ENCODE measurements at regions not wholly inside any gene's neighbourhood (a gene's known extent, or its start where the extent isn't known, plus 50 kb on each side); places are given as distances from the start of the nearest gene placed in this dataset.

DNA sequence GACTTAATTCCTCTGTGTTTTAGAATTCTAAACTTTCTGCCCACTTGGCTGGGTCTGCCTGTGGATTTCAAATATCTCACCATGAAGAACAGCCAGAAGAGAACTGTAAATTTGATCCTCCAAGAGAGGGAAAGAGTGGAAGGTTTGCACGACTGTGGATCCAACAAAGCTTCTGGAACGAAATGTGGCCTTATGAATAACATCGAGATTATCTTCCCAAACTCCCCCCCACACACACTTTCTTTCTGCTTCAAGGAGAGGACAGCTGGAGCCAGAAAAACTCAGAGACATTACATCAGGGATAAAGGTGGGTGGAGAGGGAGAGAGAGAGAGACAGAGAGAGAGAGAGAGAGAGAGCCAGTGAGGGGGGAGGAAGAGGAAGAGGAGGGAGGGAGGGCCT, 570.1 kb upstream of the MGMT start:
- H3K36me3 Mint-ChIP-seq, result no peaks in the 10 kb centered on the region
- H3K27ac Mint-ChIP-seq, result no peak overlapping the region
- CTCF ChIA-PET, result interaction anchor here (0.6 kb wide), 1 partner anchor 304 kb away, joined by 4 read pairs; no protein-coding TSS in a partner anchor
- H3K9me3 Mint-ChIP-seq, result no peaks in the 10 kb centered on the region
- no peak for DNase-seq
- H3K4me3 Mint-ChIP-seq, result no peak overlapping the region
- peaks cover 3% of the 10 kb centered on the region for H3K27me3 Mint-ChIP-seq
- H3K4me1 Mint-ChIP-seq, result peaks cover 4% of the 10 kb centered on the region

DNA sequence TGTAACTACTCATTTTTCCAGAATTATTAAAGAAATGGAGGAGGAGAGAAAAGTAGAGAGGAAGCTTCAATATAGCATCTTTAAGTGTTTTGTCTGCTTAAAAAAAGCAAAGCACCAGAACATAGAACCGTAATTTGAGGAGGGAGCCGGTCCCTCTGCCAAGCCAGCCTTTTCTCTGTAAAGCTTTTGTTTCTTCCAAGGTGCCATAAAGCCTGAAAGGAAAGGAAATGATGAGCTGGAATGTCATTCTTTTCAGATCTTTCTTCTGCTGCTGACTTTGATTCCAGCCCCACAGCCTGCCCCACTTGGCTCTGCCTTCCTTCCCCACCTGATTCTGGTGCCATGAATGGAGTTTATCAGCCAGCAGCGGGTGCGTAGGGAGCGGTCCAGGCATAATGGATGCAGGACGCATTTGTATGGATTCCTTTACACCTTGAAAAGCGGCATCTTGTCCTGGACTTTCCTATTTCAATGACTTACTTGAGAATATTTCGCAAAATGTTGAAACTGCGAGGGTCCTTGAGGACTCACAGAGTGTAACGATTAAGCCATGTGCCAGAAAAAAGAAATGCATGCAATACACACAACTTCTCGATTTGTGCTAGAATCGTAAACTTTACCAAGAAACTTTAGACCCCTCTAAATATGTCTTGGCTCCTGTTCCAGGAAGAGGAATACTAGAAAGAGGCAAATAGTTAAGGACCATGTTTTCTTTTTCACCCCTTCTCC, 569.5 kb upstream of the MGMT start:
- H3K27ac Mint-ChIP-seq, result no peak overlapping the region
- H3K4me3 Mint-ChIP-seq, result no peak overlapping the region
- peaks cover 3% of the 10 kb centered on the region for H3K27me3 Mint-ChIP-seq
- peaks cover 10% of the 10 kb centered on the region for H3K4me1 Mint-ChIP-seq
- H3K9me3 Mint-ChIP-seq, result no peaks in the 10 kb centered on the region
- CTCF ChIA-PET, result no interaction called here
- no peak for DNase-seq
- no peaks in the 10 kb centered on the region for H3K36me3 Mint-ChIP-seq

DNA sequence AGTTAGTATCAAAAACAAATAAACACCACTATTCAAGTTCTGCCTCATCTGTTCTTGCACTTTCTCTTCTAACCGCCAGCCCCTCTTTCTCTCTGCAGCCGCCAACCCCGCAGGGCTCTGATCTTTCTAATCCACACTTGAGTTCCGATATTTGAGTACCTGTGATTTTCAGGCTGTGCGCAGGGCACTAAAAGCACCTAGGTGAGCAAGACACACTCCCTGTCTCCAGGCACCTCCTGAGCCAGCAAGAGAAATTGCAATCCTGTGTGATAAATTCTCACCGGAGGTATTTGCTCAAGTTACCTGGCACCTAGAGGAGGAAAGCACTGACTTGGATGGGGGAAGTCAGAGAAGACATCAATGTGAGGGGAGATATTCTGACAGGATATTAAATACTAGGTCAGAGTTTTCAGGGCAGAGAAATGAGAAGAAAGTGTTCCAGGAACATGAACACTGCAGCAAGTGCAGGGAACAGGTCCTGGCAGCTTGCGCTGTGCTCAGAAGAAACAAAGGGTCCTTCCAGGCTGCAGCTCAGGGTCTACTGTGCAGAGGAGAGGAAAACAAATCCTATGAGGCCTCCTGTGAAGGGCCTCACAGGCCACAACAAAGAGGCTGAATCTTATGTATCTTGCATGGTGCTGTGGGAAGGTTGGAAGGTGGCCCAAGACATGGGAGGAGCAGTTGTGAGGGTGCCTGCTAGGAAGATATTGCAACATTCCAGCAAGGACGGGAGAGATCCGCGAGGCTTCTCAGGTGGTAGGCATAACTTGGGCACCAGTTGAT, 568.7 kb upstream of the MGMT start:
- peaks cover 3% of the 10 kb centered on the region for H3K27me3 Mint-ChIP-seq
- H3K4me1 Mint-ChIP-seq, result peaks cover 13% of the 10 kb centered on the region
- no peaks in the 10 kb centered on the region for H3K9me3 Mint-ChIP-seq
- H3K27ac Mint-ChIP-seq, result no peak overlapping the region
- H3K4me3 Mint-ChIP-seq, result no peak overlapping the region
- no peaks in the 10 kb centered on the region for H3K36me3 Mint-ChIP-seq
- CTCF ChIA-PET, result no interaction called here
- no peak for DNase-seq

DNA sequence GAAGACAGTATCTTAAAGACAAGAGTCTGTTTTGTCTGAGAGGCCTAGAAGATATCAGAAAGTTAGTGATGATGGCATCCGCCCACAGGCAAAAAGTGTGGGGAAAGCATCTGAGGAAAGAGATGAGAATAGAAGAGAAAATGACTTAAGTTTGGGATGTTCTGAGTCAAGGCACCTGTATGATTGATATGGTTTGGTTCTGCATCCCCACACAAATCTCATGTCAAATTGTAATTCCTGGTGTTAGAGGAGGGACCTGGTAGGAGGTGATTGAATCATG, 568.2 kb upstream of the MGMT start:
- H3K4me1 Mint-ChIP-seq, result peaks cover 13% of the 10 kb centered on the region
- no peak overlapping the region for H3K27ac Mint-ChIP-seq
- no peaks in the 10 kb centered on the region for H3K36me3 Mint-ChIP-seq
- H3K27me3 Mint-ChIP-seq, result peaks cover 3% of the 10 kb centered on the region
- no peak overlapping the region for H3K4me3 Mint-ChIP-seq
- CTCF ChIA-PET, result no interaction called here
- no peaks in the 10 kb centered on the region for H3K9me3 Mint-ChIP-seq
- DNase-seq, result no peak

DNA sequence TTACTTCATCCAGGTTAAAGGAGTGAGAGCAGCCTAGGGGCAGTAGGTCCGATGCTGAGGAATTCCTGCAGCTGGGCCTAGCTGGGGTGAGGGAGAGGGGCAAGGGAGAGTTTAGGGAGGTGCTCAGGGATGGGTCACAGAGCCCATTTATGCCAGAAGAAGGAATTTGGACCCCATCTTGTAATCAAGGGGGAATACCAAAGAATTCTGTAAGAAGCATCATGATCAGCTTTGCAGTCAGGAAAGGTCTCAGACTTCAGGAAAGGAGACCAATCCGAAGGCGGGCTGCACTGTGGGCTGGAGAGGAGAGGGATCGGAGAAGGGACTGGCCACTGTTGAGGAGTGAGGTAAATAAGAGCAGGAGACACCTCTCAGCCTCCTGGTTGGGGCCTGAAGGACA, 566.6 kb upstream of the MGMT start:
- CTCF ChIA-PET, result no interaction called here
- H3K4me3 Mint-ChIP-seq, result no peak overlapping the region

DNA sequence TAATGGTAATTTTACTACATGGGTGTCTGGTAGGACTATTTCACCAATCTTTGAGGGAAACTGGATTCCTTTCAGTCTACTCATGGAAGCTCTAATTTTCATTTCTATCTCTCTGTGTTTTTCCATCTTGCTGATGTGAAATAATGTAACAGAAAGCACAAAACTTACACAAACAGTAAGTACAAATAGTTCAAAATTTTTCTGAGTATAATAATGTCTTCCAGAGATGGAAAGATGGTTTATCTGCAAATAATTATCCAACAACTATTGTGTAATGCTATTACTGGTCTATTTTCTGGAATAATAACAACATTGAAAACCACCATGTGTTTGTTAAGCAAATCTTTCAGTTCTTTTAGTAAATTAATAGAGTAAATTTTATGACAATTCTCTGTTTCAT, 565.8 kb upstream of the MGMT start:
- H3K9me3 Mint-ChIP-seq, result no peaks in the 10 kb centered on the region
- H3K27me3 Mint-ChIP-seq, result peaks cover 3% of the 10 kb centered on the region
- H3K4me1 Mint-ChIP-seq, result peaks cover 13% of the 10 kb centered on the region
- CTCF ChIA-PET, result no interaction called here
- no peak overlapping the region for H3K4me3 Mint-ChIP-seq
- H3K27ac Mint-ChIP-seq, result no peak overlapping the region
- DNase-seq, result no peak
- H3K36me3 Mint-ChIP-seq, result no peaks in the 10 kb centered on the region

More for the DNA sequence above, 566.6 kb upstream of the MGMT start:
- H3K27ac Mint-ChIP-seq, result no peak overlapping the region
- H3K27me3 Mint-ChIP-seq, result peaks cover 3% of the 10 kb centered on the region
- no peaks in the 10 kb centered on the region for H3K36me3 Mint-ChIP-seq
- no peaks in the 10 kb centered on the region for H3K9me3 Mint-ChIP-seq
- peaks cover 13% of the 10 kb centered on the region for H3K4me1 Mint-ChIP-seq
- DNase-seq, result no peak

DNA sequence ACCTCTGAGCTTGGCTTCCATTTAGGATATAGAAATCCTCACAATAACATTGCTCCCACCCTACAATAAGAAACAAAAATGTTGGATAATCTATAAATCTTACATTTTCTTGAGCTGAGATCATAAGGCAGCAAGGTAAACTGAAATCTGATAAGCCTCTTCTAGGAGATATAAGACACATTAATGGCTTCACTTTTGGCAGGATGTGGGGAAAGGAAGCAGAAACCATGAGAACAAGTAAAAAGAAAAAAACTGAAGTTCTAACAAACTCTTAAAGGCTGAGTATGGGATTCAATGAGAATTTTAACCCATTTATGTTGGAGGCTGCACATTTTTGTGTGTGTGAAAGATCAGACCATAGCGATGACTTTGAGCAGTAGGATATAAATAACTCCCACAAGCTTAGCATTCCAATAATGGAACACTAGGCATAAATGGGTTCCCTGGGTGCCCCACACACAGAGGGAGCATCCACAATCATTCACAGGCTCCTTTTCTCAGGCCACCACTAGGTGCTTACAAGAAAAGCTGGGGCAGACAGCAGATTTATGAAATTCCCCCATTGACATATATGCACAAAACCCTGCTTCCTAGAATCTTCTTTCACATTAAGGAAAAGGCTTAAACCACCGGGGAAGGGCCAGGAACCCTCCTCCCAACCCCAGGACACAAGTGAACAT, 564.9 kb upstream of the MGMT start:
- Mint-ChIP-seq H3K9me3 (no peaks in the 10 kb centered on the region), H3K27me3 (peaks cover 3% of the 10 kb centered on the region), H3K4me3 (no peak overlapping the region), H3K4me1 (peaks cover 13% of the 10 kb centered on the region), H3K36me3 (no peaks in the 10 kb centered on the region), H3K27ac (no peak overlapping the region)
- CTCF ChIA-PET, result no interaction called here
- DNase-seq, result no peak

DNA sequence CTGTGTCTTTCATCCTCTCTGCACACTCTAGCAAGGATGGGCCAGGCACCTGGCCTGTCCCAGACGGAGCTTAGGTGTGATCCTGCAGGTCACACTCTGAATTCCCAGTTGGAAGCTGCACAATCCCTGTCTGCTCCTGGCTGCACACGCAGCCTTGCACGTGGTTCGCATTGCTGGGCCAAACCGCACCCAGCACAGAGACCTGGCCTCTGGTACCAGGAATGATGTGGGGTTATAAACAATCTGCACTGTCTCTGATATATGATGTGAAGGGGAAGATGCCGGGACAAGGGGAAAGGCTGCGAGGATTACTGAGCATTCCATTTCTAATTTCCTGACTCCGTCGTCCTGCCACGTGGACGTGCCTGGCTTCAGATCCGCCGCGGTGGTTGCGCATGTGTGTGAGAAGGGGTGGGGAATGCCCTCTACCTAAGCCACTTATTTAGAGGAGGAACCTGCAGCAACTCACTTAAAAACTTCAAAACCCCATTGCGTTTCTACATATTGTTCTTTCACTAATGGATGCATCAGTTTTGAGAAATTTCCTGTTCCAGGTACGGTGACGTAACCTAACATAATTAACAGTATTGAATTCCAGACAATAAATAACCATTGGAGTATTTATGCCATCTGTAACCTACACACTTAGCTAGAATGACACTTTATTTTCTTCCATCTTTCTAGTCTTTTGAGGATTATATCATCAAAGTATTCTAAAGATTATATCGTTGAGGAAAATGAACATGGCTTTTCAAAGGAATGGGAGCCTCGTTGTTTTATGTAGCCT, 559.7 kb upstream of the MGMT start:
- no peak for DNase-seq
- no peaks in the 10 kb centered on the region for H3K27me3 Mint-ChIP-seq
- H3K36me3 Mint-ChIP-seq, result no peaks in the 10 kb centered on the region
- H3K27ac Mint-ChIP-seq, result no peak overlapping the region
- peaks cover 4% of the 10 kb centered on the region for H3K9me3 Mint-ChIP-seq
- CTCF ChIA-PET, result interaction anchor here (0.6 to 0.7 kb wide), 2 partner anchors 29 to 47 kb away, joined by 3 read pairs; no protein-coding TSS in a partner anchor
- no peak overlapping the region for H3K4me3 Mint-ChIP-seq
- H3K4me1 Mint-ChIP-seq, result peaks cover 19% of the 10 kb centered on the region

DNA sequence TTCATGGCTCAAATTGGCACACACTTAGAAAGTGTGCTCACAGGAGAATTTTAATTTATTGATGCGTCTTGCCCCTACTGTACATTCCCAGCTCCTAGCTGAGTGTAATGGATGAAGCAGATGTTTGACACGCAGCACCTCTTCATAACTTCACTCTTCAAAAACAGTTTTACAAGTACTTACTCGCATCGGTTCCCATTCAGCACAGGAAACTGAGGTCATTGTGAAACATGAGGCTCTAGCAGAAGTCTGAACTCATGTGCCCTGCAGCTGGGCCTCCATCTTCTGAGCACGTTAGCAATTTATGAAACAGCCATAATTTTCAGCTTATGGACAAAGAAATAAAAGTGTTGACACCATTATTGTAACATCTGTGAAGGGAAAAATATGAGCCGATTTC, 558.9 kb upstream of the MGMT start:
- peak overlapping the region; percentile 50 for H3K27ac Mint-ChIP-seq
- H3K4me3 Mint-ChIP-seq, result no peak overlapping the region
- no peak for DNase-seq
- no peaks in the 10 kb centered on the region for H3K36me3 Mint-ChIP-seq
- CTCF ChIA-PET, result interaction anchor here (0.7 kb wide), 1 partner anchor 28 kb away, joined by 3 read pairs; no protein-coding TSS in a partner anchor
- peaks cover 4% of the 10 kb centered on the region for H3K9me3 Mint-ChIP-seq
- H3K27me3 Mint-ChIP-seq, result no peaks in the 10 kb centered on the region
- peaks cover 21% of the 10 kb centered on the region for H3K4me1 Mint-ChIP-seq

DNA sequence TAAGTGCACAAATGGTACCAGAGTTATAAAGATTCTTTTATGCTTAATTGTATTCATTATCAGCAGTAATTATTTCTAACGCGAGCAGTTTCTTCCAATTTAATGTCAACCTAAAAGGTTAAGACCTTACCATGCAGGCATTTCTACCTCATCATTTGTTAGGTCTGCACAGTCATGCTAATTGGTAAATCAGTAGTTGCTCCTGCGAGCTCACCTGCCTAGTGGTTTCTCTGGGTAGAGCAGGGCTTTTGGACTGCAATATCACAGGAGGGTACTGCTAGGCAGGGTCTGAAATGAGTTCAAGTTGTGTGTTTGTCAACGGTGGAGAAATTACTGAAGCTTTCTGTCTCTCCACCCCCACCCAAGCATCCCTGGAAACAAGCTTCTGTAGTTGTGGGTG, 558.5 kb upstream of the MGMT start:
- peaks cover 25% of the 10 kb centered on the region for H3K4me1 Mint-ChIP-seq
- H3K36me3 Mint-ChIP-seq, result no peaks in the 10 kb centered on the region
- no peaks in the 10 kb centered on the region for H3K27me3 Mint-ChIP-seq
- DNase-seq, result no peak
- CTCF ChIA-PET, result no interaction called here
- peak overlapping the region; percentile 50 for H3K27ac Mint-ChIP-seq
- H3K4me3 Mint-ChIP-seq, result no peak overlapping the region
- peaks cover 4% of the 10 kb centered on the region for H3K9me3 Mint-ChIP-seq

DNA sequence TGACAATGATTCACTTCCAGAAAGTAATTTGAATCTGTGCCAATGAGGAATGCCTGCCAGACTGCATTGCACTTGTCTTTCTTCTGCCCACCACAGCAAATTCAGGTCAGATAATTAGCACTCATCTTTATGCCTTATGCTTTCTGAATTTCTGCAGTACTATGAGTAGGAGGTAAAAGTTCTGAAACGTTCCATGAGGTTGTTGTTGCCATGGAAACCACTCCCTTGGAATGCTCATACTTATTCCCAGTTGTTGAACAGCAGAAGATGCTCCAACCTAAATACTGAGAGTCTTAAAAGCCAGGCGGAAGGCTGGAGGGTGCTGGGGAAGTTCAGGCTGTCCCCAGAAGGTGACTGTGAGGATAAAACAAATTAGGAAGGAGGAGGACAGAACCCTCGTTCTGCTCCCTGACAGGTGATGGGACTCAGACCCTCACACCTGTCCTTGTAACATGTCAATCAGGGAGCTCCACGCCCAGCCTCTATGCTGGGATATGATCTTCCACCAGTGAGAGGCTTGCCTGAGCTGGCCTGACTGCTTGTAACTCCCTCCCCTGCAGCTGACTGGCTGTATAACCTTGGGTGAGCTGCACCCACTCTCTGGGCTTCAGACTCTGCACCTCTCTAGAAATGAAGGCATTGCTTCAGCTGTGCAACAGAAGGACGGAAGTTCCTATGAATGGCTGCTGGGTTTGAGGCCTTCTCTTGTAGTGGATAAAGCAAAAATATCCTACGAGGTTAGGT, 554.3 kb upstream of the MGMT start:
- Mint-ChIP-seq H3K4me1 (peaks cover 30% of the 10 kb centered on the region), H3K36me3 (no peaks in the 10 kb centered on the region), H3K27ac (no peak overlapping the region), H3K9me3 (peaks cover 4% of the 10 kb centered on the region), H3K4me3 (no peak overlapping the region), H3K27me3 (peaks cover 11% of the 10 kb centered on the region)
- CTCF ChIA-PET, result no interaction called here
- DNase-seq, result no peak

DNA sequence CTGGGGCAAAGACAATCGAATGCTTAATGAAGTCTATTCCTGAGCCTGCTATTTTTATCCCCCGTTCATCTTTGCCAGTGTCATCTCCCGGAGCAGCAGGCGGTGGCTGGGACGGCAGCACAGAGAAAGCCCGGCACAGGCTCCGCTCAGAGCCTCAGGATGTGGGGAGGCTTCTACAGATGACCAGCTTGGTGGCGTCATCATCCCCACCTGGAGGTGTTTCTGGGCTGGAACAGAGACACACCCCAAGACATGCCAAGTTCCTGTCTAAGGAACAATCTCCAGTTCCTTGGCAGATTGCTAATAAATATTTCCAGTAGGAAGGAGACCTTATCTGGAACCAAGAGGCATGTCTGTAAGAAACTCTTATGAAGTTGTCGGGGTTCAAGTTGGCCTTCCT, 552.4 kb upstream of the MGMT start:
- DNase-seq, result no peak
- CTCF ChIA-PET, result no interaction called here
- no peak overlapping the region for H3K4me3 Mint-ChIP-seq
- peaks cover 11% of the 10 kb centered on the region for H3K27me3 Mint-ChIP-seq
- H3K4me1 Mint-ChIP-seq, result peaks cover 17% of the 10 kb centered on the region
- H3K9me3 Mint-ChIP-seq, result peaks cover 4% of the 10 kb centered on the region
- H3K27ac Mint-ChIP-seq, result no peak overlapping the region
- no peaks in the 10 kb centered on the region for H3K36me3 Mint-ChIP-seq

DNA sequence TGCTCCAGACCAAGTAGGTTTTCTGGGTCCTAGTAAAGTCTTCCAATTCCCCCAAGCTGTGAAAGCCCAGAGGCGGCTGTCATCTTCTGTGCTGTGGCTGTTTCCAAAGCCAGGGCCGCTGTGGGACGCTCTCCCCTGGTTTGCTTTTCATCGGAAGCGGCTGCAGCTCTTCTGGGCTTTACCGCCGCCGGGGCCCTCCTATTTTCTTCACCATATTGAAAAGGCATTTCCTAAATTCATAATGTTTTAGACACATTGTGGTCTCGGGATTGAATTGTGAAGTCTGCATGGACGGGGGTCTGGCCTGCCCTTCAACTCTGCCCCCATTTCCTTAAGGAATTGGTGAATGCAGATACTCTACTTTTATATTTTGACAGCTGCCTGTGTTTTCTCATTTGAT, 551.4 kb upstream of the MGMT start:
- Mint-ChIP-seq H3K36me3 (no peaks in the 10 kb centered on the region), H3K27ac (no peak overlapping the region), H3K4me1 (peaks cover 17% of the 10 kb centered on the region), H3K27me3 (peaks cover 11% of the 10 kb centered on the region), H3K4me3 (no peak overlapping the region), H3K9me3 (no peaks in the 10 kb centered on the region)
- DNase-seq, result no peak
- CTCF ChIA-PET, result no interaction called here

DNA sequence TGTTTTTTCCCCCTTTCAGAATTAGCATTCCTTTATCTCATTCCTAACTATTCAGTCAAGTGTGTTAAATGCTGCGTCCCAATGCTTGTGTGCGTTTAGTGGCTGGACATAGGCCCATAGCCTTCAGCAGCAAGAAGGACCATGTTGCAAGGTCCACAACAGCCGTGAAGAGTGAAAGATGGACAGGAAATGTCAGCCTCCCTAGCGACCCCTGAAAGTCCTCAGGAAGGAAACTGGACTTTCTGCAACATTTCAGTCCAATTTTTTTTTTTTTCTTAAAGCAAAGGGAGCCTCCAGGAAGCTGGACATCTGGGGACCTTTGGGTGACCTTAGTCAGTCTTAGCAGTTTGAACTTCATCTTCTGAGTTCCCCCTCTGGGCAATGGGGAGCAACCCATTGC, 550.7 kb upstream of the MGMT start:
- Mint-ChIP-seq H3K27ac (no peak overlapping the region), H3K36me3 (no peaks in the 10 kb centered on the region), H3K27me3 (peaks cover 11% of the 10 kb centered on the region), H3K4me3 (no peak overlapping the region), H3K4me1 (peaks cover 17% of the 10 kb centered on the region), H3K9me3 (no peaks in the 10 kb centered on the region)
- CTCF ChIA-PET, result no interaction called here
- no peak for DNase-seq

All from activated naive CD4-positive, alpha-beta T cell treated with anti-CD3 and anti-CD28 coated beads, Interleukin-2, amount 10 ng/mL, durations not matched to agents 7 days and 5 days (primary cell).